Small intestine (tissue), 7 donors: ENCODE measurements at regions not wholly inside any gene's neighbourhood (a gene's known extent, or its start where the extent isn't known, plus 50 kb on each side); places are given as distances from the start of the nearest gene placed in this dataset.
"Not testable (repeated sequence)": the region's sequence is repeated elsewhere in the genome, so short reads cannot be mapped to it uniquely, and the experiment has no call there.

Experiments used
- DNase-seq, 2 donors: peaks; one replicate each; pipeline versions ENCODE4 v3.0.0 to v3.0.0-alpha.2; 2013
- FAIRE-seq: peaks from 2 replicates; lab custom pipeline; 2012; peaks lifted over from hg19 to GRCh38; lab: Jason Lieb, UNC
- H3K27ac ChIP-seq, 3 donors: one replicate each; pipeline ENCODE4 v1.5.1; 2013; ENCODE audit warnings: low read length in 2 of 3, mild to moderate bottlenecking in 2 of 3, control low read depth in 1 of 3, inconsistent platforms in 1 of 3, low read depth in 1 of 3, moderate library complexity in 1 of 3
- H3K27me3 ChIP-seq, 3 donors: one replicate each; pipeline ENCODE4 v1.6.1; 2013; ENCODE audit warnings: low read length in 3 of 3, inconsistent platforms in 1 of 3; ENCODE audit not compliant: control insufficient read depth in 3 of 3, insufficient read depth in 3 of 3
- H3K36me3 ChIP-seq, 3 donors: one replicate each; pipeline ENCODE4 v1.6.1; 2013; ENCODE audit warnings: low read length in 3 of 3, inconsistent platforms in 1 of 3, low read depth in 1 of 3, mild to moderate bottlenecking in 1 of 3, moderate library complexity in 1 of 3; ENCODE audit not compliant: control insufficient read depth in 3 of 3, insufficient read depth in 2 of 3
- H3K4me1 ChIP-seq, 3 donors: one replicate each; pipeline ENCODE4 v1.6.1; 2013; ENCODE audit warnings: low read length in 2 of 3, inconsistent platforms in 1 of 3, low read depth in 1 of 3, mild to moderate bottlenecking in 1 of 3, moderate library complexity in 1 of 3; ENCODE audit not compliant: control insufficient read depth in 3 of 3, insufficient read depth in 2 of 3
- H3K4me3 ChIP-seq, 3 donors: one replicate each; pipeline ENCODE4 v1.5.1; 2013; ENCODE audit warnings: low read length in 3 of 3, control low read depth in 1 of 3, inconsistent platforms in 1 of 3, low read depth in 1 of 3, mild to moderate bottlenecking in 1 of 3, moderate library complexity in 1 of 3
- H3K9me3 ChIP-seq, 2 donors: one replicate each; pipeline ENCODE4 v1.6.1; 2013; ENCODE audit warnings: low read depth in 1 of 2, low read length in 1 of 2; ENCODE audit not compliant: control insufficient read depth in 2 of 2, insufficient read depth in 1 of 2
- WGBS, 3 donors: extraction: QIAGEN DNeasy Blood & Tissue Kit; methylation state at CpG; one replicate each; pipeline ENCODE4 v1.1.7; 2013; 5-methylcytosine and 5-hydroxymethylcytosine counted together
- donor health status: healthy with polysubstance abuse.
- donor health status: control.
- donor health status: control.
- donor health status: Bipolar disorder and iron deficiency.
- donor health status: healthy.

GRCh38 chr2:182597570-182598295 is 118.3 kb upstream of the DNAJC10 start:
- no peak for FAIRE-seq
- H3K4me1 ChIP-seq = no peaks in the 10 kb centered on the region
- WGBS, 3 donors = 52 to 65% (median 54%) methylated on average over 7 of the region's 7 CpGs
- DNase-seq = no peak
- H3K4me3 ChIP-seq = no peak overlapping the region
- peaks cover 0 to 5% of the 10 kb centered on the region in 2 donors for H3K9me3 ChIP-seq
- H3K27ac ChIP-seq = no peak overlapping the region
- no peaks in the 10 kb centered on the region for H3K36me3 ChIP-seq
- H3K27me3 ChIP-seq = no peaks in the 10 kb centered on the region

GRCh38 chr2:182598626-182599025 is 117.4 kb upstream of the DNAJC10 start:
- no peak overlapping the region for H3K27ac ChIP-seq
- H3K36me3 ChIP-seq = no peaks in the 10 kb centered on the region
- H3K4me3 ChIP-seq = no peak overlapping the region
- FAIRE-seq (no peak), DNase-seq (no peak)
- no peaks in the 10 kb centered on the region for H3K4me1 ChIP-seq
- no peaks in the 10 kb centered on the region for H3K27me3 ChIP-seq
- WGBS, 3 donors = 72 to 88% (median 85%) methylated on average over 5 of the region's 5 CpGs
- H3K9me3 ChIP-seq = peaks cover 0 to 5% of the 10 kb centered on the region in 2 donors

- Histone ChIP-seq H3K27me3 (no peaks in the 10 kb centered on the region), H3K9me3 (peaks cover 0 to 9% of the 10 kb centered on the region in 2 donors), H3K27ac (no peak overlapping the region), H3K4me1 (no peaks in the 10 kb centered on the region), H3K36me3 (no peaks in the 10 kb centered on the region), H3K4me3 (no peak overlapping the region)
- DNase-seq (no peak), FAIRE-seq (no peak)
- WGBS, 3 donors = 94 to 96% (median 95%) methylated on average over 4 of the region's 4 CpGs
Observed at GRCh38 chr2:182605166-182605565, 110.9 kb upstream of the DNAJC10 start.

- no peak for FAIRE-seq
- Histone ChIP-seq H3K27ac (no peak overlapping the region), H3K9me3 (peaks cover 0 to 6% of the 10 kb centered on the region in 2 donors), H3K4me3 (no peak overlapping the region), H3K27me3 (no peaks in the 10 kb centered on the region), H3K4me1 (no peaks in the 10 kb centered on the region), H3K36me3 (no peaks in the 10 kb centered on the region)
- 81 to 85% (median 84%) methylated on average over 8 of the region's 8 CpGs for WGBS, 3 donors
- DNase-seq = no peak
Observed at GRCh38 chr2:182606728-182607681, 109.1 kb upstream of the DNAJC10 start.

- no peak for DNase-seq
- Histone ChIP-seq H3K4me3 (no peak overlapping the region), H3K27me3 (no peaks in the 10 kb centered on the region), H3K36me3 (no peaks in the 10 kb centered on the region), H3K9me3 (peaks cover 0 to 4% of the 10 kb centered on the region in 2 donors), H3K4me1 (no peaks in the 10 kb centered on the region), H3K27ac (no peak overlapping the region)
- 93 to 97% (median 96%) methylated on average over 44 to 48 of the region's 48 CpGs for WGBS, 3 donors
- FAIRE-seq = no peak
Observed at GRCh38 chr2:182608181-182608845, 107.7 kb upstream of the DNAJC10 start.

- not testable (repeated sequence) for H3K4me1 ChIP-seq, H3K36me3 ChIP-seq, H3K27me3 ChIP-seq, DNase-seq, FAIRE-seq, H3K9me3 ChIP-seq, H3K4me3 ChIP-seq, H3K27ac ChIP-seq
- 82 to 92% (median 91%) methylated on average over 4 of the region's 4 CpGs for WGBS, 3 donors
Observed at GRCh38 chr2:182609005-182609404, 107.1 kb upstream of the DNAJC10 start.

- Histone ChIP-seq H3K4me3 (no peak overlapping the region), H3K27me3 (no peaks in the 10 kb centered on the region), H3K27ac (no peak overlapping the region), H3K9me3 (peaks cover 0 to 4% of the 10 kb centered on the region in 2 donors), H3K36me3 (no peaks in the 10 kb centered on the region), H3K4me1 (no peaks in the 10 kb centered on the region)
- 66 to 85% (median 76%) methylated on average over 2 of the region's 2 CpGs for WGBS, 3 donors
- FAIRE-seq (no peak), DNase-seq (no peak)
Observed at GRCh38 chr2:182610231-182610630, 105.8 kb upstream of the DNAJC10 start.

- Histone ChIP-seq H3K4me3 (no peak overlapping the region), H3K27ac (no peak overlapping the region), H3K36me3 (no peaks in the 10 kb centered on the region), H3K4me1 (no peaks in the 10 kb centered on the region), H3K27me3 (no peaks in the 10 kb centered on the region), H3K9me3 (peaks cover 0 to 4% of the 10 kb centered on the region in 2 donors)
- 82 to 90% (median 84%) methylated on average over 3 of the region's 3 CpGs for WGBS, 3 donors
- FAIRE-seq (no peak), DNase-seq (no peak)
Observed at GRCh38 chr2:182611009-182611408, 105.0 kb upstream of the DNAJC10 start.
